H1 (cell line): ENCODE measurements at regions not wholly inside any gene's neighbourhood (a gene's known extent, or its start where the extent isn't known, plus 50 kb on each side); places are given as distances from the start of the nearest gene placed in this dataset.

ENCODE experiments used
- CTCF ChIA-PET: fragments of 300-600 bp; sonication (Branson Sonifier 250); formaldehyde crosslinking; loops from one replicate; lab custom pipeline; 2021; ENCODE audit not compliant: partially characterized antibody; lab: Charles Lee
- POLR2A ChIA-PET: fragments of 300-600 bp; sonication (Branson Sonifier 250); formaldehyde crosslinking; loops from one replicate; lab custom pipeline; 2021; ENCODE audit warnings: inconsistent platforms; ENCODE audit not compliant: partially characterized antibody; lab: Charles Lee
- DNase-seq, 2 experiments: peaks; one replicate each; pipeline versions ENCODE4 v3.0.0 to v3.0.0-alpha.2; 2010 to 2022; ENCODE audit warnings: low spot score in 2 of 2, low read depth in 1 of 2, mixed read lengths in 1 of 2
- FAIRE-seq: peaks from 2 replicates; lab custom pipeline; 2011; peaks lifted over from hg19 to GRCh38; lab: Jason Lieb, UNC
- H2AFZ ChIP-seq: 2 replicates; pipeline ENCODE4 v1.8.1; 2012; ENCODE audit warnings: low read length, inconsistent platforms
- H2AK5ac ChIP-seq: 2 replicates; pipeline ENCODE4 v1.6.1; 2013; ENCODE audit warnings: low read depth, low read length
- H2BK120ac ChIP-seq: replicated peaks from 2 replicates; pipeline ENCODE3; 2013; ENCODE audit warnings: low read depth, low read length, inconsistent platforms
- H2BK12ac ChIP-seq: 2 replicates; pipeline ENCODE4 v1.6.1; 2013; ENCODE audit warnings: low read depth, low read length
- H2BK15ac ChIP-seq: 2 replicates; pipeline ENCODE4 v1.6.1; 2013; ENCODE audit warnings: low read length
- H2BK20ac ChIP-seq: 2 replicates; pipeline ENCODE4 v1.6.1; 2013; ENCODE audit warnings: low read length
- H2BK5ac ChIP-seq: 2 replicates; pipeline ENCODE4 v1.6.1; 2013; ENCODE audit warnings: low read depth, low read length
- H3K14ac ChIP-seq: 2 replicates; pipeline ENCODE4 v1.6.1; 2013; ENCODE audit warnings: inconsistent platforms; ENCODE audit not compliant: insufficient read length
- H3K18ac ChIP-seq: 2 replicates; pipeline ENCODE4 v1.6.1; 2013; ENCODE audit warnings: low read length; ENCODE audit errors: extremely low read depth
- H3K23ac ChIP-seq: 2 replicates; pipeline ENCODE4 v1.6.1; 2013; ENCODE audit warnings: inconsistent platforms; ENCODE audit not compliant: insufficient read length
- H3K23me2 ChIP-seq: 2 replicates; pipeline ENCODE4 v1.6.1; 2013; ENCODE audit warnings: low read depth, low read length
- H3K27ac ChIP-seq: 2 replicates; pipeline ENCODE4 v1.6.1; 2011; ENCODE audit warnings: low read depth, low read length, inconsistent platforms
- H3K27me3 ChIP-seq, 4 experiments: replicated peaks in 1 of 4; 1 replicate in 1 of 4; 2 replicates in 3 of 4; pipeline versions ENCODE4 v1.6.1 to v1.8.1; 2011 to 2013; ENCODE audit warnings: low read length in 3 of 4, mild to moderate bottlenecking in 3 of 4, inconsistent platforms in 2 of 4, mixed read lengths in 2 of 4, moderate library complexity in 1 of 4; ENCODE audit not compliant: control insufficient read depth in 3 of 4, insufficient read depth in 3 of 4; ENCODE audit errors: extremely low read depth in 1 of 4
- H3K36me3 ChIP-seq, 4 experiments: 2 replicates each; pipeline versions ENCODE4 v1.6.1 to v1.8.1; 2011 to 2013; ENCODE audit warnings: mild to moderate bottlenecking in 4 of 4, low read length in 3 of 4, moderate library complexity in 2 of 4, control low read depth in 1 of 4, inconsistent platforms in 1 of 4; ENCODE audit not compliant: insufficient read depth in 4 of 4, control insufficient read depth in 2 of 4
- H3K4ac ChIP-seq: replicated peaks from 2 replicates; pipeline ENCODE3; 2013; ENCODE audit warnings: low read length, low read depth, mixed read lengths, inconsistent platforms; ENCODE audit not compliant: insufficient read length
- H3K4me1 ChIP-seq, 4 experiments: replicated peaks in 1 of 4; 1 replicate in 1 of 4; 2 replicates in 3 of 4; pipeline versions ENCODE4 v1.6.1 to v1.8.1; 2011 to 2013; ENCODE audit warnings: low read length in 3 of 4, inconsistent platforms in 2 of 4, mixed read lengths in 1 of 4; ENCODE audit not compliant: insufficient read depth in 4 of 4, control insufficient read depth in 3 of 4
- H3K4me2 ChIP-seq, 2 experiments: 2 replicates each; pipeline versions ENCODE4 v1.6.1 to v1.8.1; 2011 to 2013; ENCODE audit warnings: low read depth in 2 of 2, low read length in 2 of 2, control low read depth in 1 of 2, inconsistent platforms in 1 of 2, mild to moderate bottlenecking in 1 of 2; ENCODE audit not compliant: insufficient read depth in 1 of 2
- H3K4me3 ChIP-seq, 4 experiments: fragments of 200-600, 300-600 bp in 1 of 4; sonication (generic), shearing (Covaris generic), sonication (Bioruptor Twin) in 1 of 4; 2 replicates each; pipeline versions ENCODE4 v1.5.1 to v1.8.1; 2011 to 2016; ENCODE audit warnings: low read length in 4 of 4, low read depth in 3 of 4, control low read depth in 2 of 4, inconsistent platforms in 2 of 4, mild to moderate bottlenecking in 2 of 4, mixed read lengths in 1 of 4, moderate library complexity in 1 of 4; ENCODE audit not compliant: insufficient read depth in 2 of 4; ENCODE audit errors: extremely low read depth in 1 of 4
- H3K56ac ChIP-seq: replicated peaks from 2 replicates; pipeline ENCODE3; 2013; ENCODE audit warnings: low read depth, mild to moderate bottlenecking, mixed read lengths, low read length, inconsistent platforms; ENCODE audit not compliant: insufficient read length
- H3K79me1 ChIP-seq: 2 replicates; pipeline ENCODE4 v1.6.1; 2013; ENCODE audit warnings: low read depth, low read length, control low read depth
- H3K79me2 ChIP-seq, 2 experiments: 2 replicates each; pipeline versions ENCODE4 v1.6.1 to v1.8.1; 2012 to 2013; ENCODE audit warnings: low read length in 2 of 2, mild to moderate bottlenecking in 2 of 2, inconsistent platforms in 1 of 2; ENCODE audit not compliant: insufficient read depth in 2 of 2, control insufficient read depth in 1 of 2
- H3K9ac ChIP-seq, 4 experiments: replicated peaks in 1 of 4; 1 replicate in 1 of 4; 2 replicates in 3 of 4; pipeline versions ENCODE4 v1.6.1 to v1.8.1; 2011 to 2013; ENCODE audit warnings: low read depth in 3 of 4, low read length in 3 of 4, control low read depth in 2 of 4, mild to moderate bottlenecking in 2 of 4, moderate library complexity in 2 of 4, inconsistent platforms in 1 of 4; ENCODE audit errors: extremely low read depth in 1 of 4
- H3K9me3 ChIP-seq, 2 experiments: 2 replicates each; pipeline versions ENCODE4 v1.6.1 to v1.8.1; 2012 to 2013; ENCODE audit warnings: mild to moderate bottlenecking in 2 of 2, moderate library complexity in 2 of 2, control low read depth in 1 of 2, inconsistent platforms in 1 of 2, low read depth in 1 of 2, low read length in 1 of 2, mixed read lengths in 1 of 2; ENCODE audit not compliant: insufficient read depth in 2 of 2
- H4K20me1 ChIP-seq, 2 experiments: replicated peaks in 1 of 2; 2 replicates each; pipeline versions ENCODE3 to v1.8.1; 2011 to 2013; ENCODE audit warnings: inconsistent platforms in 2 of 2, low read length in 2 of 2, mild to moderate bottlenecking in 1 of 2; ENCODE audit not compliant: insufficient read depth in 2 of 2, control insufficient read depth in 1 of 2
- H4K5ac ChIP-seq: 2 replicates; pipeline ENCODE4 v1.6.1; 2013; ENCODE audit warnings: low read length, low read depth, mixed read lengths, inconsistent platforms; ENCODE audit not compliant: insufficient read length
- H4K8ac ChIP-seq: 2 replicates; pipeline ENCODE4 v1.8.0; 2013; ENCODE audit warnings: mild to moderate bottlenecking, moderate library complexity, low read length, inconsistent platforms; ENCODE audit not compliant: insufficient read depth; ENCODE audit errors: extremely low read depth
- H4K91ac ChIP-seq: replicated peaks from 2 replicates; pipeline ENCODE3; 2013; ENCODE audit warnings: low read length, mixed read lengths, inconsistent platforms; ENCODE audit not compliant: insufficient read length
- CBX5 ChIP-seq: fragments of 300-800, 300-1000 bp; sonication (generic); IDR thresholded peaks from 2 replicates; pipeline ENCODE4 v1.7.1; 2016; ENCODE audit warnings: antibody characterized with exemption, low read length, low read depth
- CREB1 ChIP-seq: IDR thresholded peaks from 2 replicates; pipeline ENCODE4 v1.6.1; 2012; ENCODE audit warnings: inconsistent platforms
- E2F6 ChIP-seq: IDR thresholded peaks from 2 replicates; pipeline ENCODE4 v1.6.1; 2012; ENCODE audit warnings: inconsistent platforms
- EGR1 ChIP-seq: IDR thresholded peaks from 2 replicates; pipeline ENCODE4 v1.6.1; 2011; ENCODE audit warnings: low read depth, low read length, borderline replicate concordance
- HDAC2 ChIP-seq, 2 experiments: fragments of 300-600 bp in 1 of 2; sonication (generic) in 1 of 2; IDR thresholded peaks; 2 replicates each; pipeline ENCODE4 v1.6.1; 2011 to 2012; ENCODE audit warnings: low read depth in 2 of 2, low read length in 2 of 2, mild to moderate bottlenecking in 2 of 2, moderate library complexity in 2 of 2, borderline replicate concordance in 1 of 2, inconsistent platforms in 1 of 2
- JUN ChIP-seq: IDR thresholded peaks from 2 replicates; pipeline ENCODE4 v1.6.1; 2011; ENCODE audit warnings: low read depth, mild to moderate bottlenecking, improper control_type of control experiment, low read length
- KDM1A ChIP-seq: fragments of 200-600, 300-600 bp; sonication (generic); IDR thresholded peaks from 2 replicates; pipeline ENCODE4 v1.7.1; 2016; ENCODE audit warnings: mild to moderate bottlenecking, low read length, borderline replicate concordance
- TCF12 ChIP-seq: IDR thresholded peaks from 2 replicates; pipeline ENCODE4 v1.6.1; 2011; ENCODE audit warnings: low read depth, mild to moderate bottlenecking, low read length
- TEAD4 ChIP-seq: IDR thresholded peaks from 2 replicates; pipeline ENCODE4 v1.6.1; 2012; ENCODE audit warnings: low read depth, low read length, inconsistent platforms, mixed read lengths
- ZNF274 ChIP-seq: IDR thresholded peaks from 2 replicates; pipeline ENCODE4 v1.7.0; 2012; ENCODE audit warnings: low read length, borderline replicate concordance; ENCODE audit errors: extremely low read depth
- WGBS, 2 experiments: shearing (Covaris generic) in 1 of 2; methylation state at CpG; one replicate each; pipeline versions ENCODE4 v1.1.6 to v1.1.7; 2013 to 2015; ENCODE audit warnings: low lambda C conversion rate in 2 of 2, mixed read lengths in 2 of 2, inconsistent platforms in 1 of 2, low coverage in 1 of 2, missing lambda C conversion rate in 1 of 2; ENCODE audit not compliant: insufficient replicate concordance in 2 of 2, insufficient coverage in 1 of 2, insufficient read length in 1 of 2; ENCODE audit errors: extremely low coverage in 1 of 2, missing lambda C conversion rate in 1 of 2; 5-methylcytosine and 5-hydroxymethylcytosine counted together

DNA sequence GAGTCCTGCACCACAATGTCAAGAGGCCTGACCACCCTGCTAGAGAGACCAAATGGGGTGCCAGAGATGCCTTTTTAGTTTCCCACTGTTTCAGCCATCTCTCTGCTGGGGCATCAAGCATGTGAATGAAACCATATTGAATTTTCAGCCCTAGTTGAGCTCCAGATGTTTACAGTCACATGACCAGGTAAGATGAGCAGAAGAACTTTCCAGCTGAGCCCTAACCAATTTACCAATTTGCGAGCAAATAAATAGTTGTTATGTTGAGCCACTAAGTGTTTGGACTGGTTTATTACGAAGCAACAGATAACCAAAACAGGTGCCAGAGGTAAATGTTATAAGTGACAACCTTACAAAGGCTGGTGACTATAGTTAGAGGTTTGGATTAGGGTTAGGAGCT lies 209.1 kb upstream of the CCL2 start:
- H3K14ac ChIP-seq = no peak overlapping the region
- no peak overlapping the region for H3K4me2 ChIP-seq
- no peak overlapping the region for H2BK12ac ChIP-seq
- H2AK5ac ChIP-seq = no peak overlapping the region
- H2BK20ac ChIP-seq = no peak overlapping the region
- no peak overlapping the region for H3K4ac ChIP-seq
- CTCF ChIA-PET = interaction anchor here (1.8 kb wide), 1 partner anchor 35 kb away, joined by 6 read pairs; no protein-coding TSS in a partner anchor
- H3K36me3 ChIP-seq = no peaks in the 10 kb centered on the region
- 96% methylated on average over 2 of the region's 2 CpGs; no CpG with 5 or more reads in 1 of the 2 experiments for WGBS, 2 experiments
- no peak overlapping the region for H3K18ac ChIP-seq
- H3K4me3 ChIP-seq = no peak overlapping the region
- POLR2A ChIA-PET = no interaction called here
- H3K27ac ChIP-seq = no peak overlapping the region
- H4K20me1 ChIP-seq = no peaks in the 10 kb centered on the region
- no peak overlapping the region for H4K8ac ChIP-seq
- H3K79me1 ChIP-seq = no peaks in the 10 kb centered on the region
- no peak overlapping the region for H3K56ac ChIP-seq
- no peak overlapping the region for H2BK120ac ChIP-seq
- TF ChIP-seq CBX5 (no peak), HDAC2 (IDR thresholded peaks at IDR 0.05; ENCODE audit: borderline replicate concordance in 1 of 2, low read depth in 2 of 2, low read length in 2 of 2) (no peak), TEAD4 (no peak), CREB1 (no peak), KDM1A (no peak), TCF12 (no peak), ZNF274 (no peak), E2F6 (no peak), EGR1 (no peak), JUN (no peak)
- H3K23me2 ChIP-seq = no peaks in the 10 kb centered on the region
- H3K27me3 ChIP-seq = no peaks in the 10 kb centered on the region
- H3K9me3 ChIP-seq = peaks cover 0 to 10% of the 10 kb centered on the region in 2 experiments; a peak in 1 of 4 replicates
- H3K79me2 ChIP-seq = no peaks in the 10 kb centered on the region
- no peak overlapping the region for H4K91ac ChIP-seq
- H3K23ac ChIP-seq = no peak overlapping the region
- no peak overlapping the region for H2BK15ac ChIP-seq
- FAIRE-seq = no peak
- no peak overlapping the region for H3K9ac ChIP-seq
- H4K5ac ChIP-seq = no peak overlapping the region
- no peak for DNase-seq
- H2AFZ ChIP-seq = no peak overlapping the region
- no peaks in the 10 kb centered on the region for H3K4me1 ChIP-seq
- H2BK5ac ChIP-seq = no peak overlapping the region
